NB4 (cell line): ENCODE measurements at regions not wholly inside any gene's neighbourhood (a gene's known extent, or its start where the extent isn't known, plus 50 kb on each side); places are given as distances from the start of the nearest gene placed in this dataset.

Source experiments
- MYC ChIP-seq: IDR thresholded peaks from 2 replicates; pipeline ENCODE4 v1.6.1; 2011; ENCODE audit warnings: low read depth, low read length
- TF ChIP-seq, protein P1 (sequence below): IDR thresholded peaks from one replicate; pipeline ENCODE4 v1.5.1; 2012; ENCODE audit warnings: low read depth, low read length

DNA sequence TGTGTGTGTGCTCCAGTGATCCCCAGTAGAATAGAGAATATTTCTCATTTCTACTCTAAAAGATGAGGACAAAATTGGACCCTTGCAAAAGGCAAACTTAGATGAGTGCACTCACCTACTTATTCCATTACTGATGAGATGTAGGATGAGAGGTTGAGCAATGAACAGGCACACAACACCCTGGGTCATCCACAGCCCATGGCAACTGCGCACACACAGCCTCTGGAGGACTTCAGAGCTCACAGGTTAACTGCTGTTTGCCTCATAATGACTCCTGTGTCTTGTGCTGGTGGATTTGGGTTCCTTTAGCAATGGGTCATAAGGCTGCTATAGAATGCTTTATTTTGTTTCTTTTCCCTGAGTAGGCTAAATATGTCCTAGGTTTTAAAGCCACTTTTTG lies 103.6 kb upstream of the TNFAIP3 start:
- TF ChIP-seq, protein P1, sequence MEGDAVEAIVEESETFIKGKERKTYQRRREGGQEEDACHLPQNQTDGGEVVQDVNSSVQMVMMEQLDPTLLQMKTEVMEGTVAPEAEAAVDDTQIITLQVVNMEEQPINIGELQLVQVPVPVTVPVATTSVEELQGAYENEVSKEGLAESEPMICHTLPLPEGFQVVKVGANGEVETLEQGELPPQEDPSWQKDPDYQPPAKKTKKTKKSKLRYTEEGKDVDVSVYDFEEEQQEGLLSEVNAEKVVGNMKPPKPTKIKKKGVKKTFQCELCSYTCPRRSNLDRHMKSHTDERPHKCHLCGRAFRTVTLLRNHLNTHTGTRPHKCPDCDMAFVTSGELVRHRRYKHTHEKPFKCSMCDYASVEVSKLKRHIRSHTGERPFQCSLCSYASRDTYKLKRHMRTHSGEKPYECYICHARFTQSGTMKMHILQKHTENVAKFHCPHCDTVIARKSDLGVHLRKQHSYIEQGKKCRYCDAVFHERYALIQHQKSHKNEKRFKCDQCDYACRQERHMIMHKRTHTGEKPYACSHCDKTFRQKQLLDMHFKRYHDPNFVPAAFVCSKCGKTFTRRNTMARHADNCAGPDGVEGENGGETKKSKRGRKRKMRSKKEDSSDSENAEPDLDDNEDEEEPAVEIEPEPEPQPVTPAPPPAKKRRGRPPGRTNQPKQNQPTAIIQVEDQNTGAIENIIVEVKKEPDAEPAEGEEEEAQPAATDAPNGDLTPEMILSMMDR: no peak
- no peak for TF ChIP-seq MYC
